Liver (tissue), 3 donors: ENCODE measurements at regions not wholly inside any gene's neighbourhood (a gene's known extent, or its start where the extent isn't known, plus 50 kb on each side); places are given as distances from the start of the nearest gene placed in this dataset.

Experiments used
- CTCF ChIP-seq: fragments of 150-350 bp; IDR thresholded peaks from 2 replicates; pipeline ENCODE4 v1.5.1; 2017; ENCODE audit warnings: improper control_type of control experiment, low read depth, low read length; ENCODE audit not compliant: missing input control
- EGR1 ChIP-seq, 2 donors: IDR thresholded peaks; 2 replicates each; pipeline ENCODE4 v1.6.1; 2016 to 2018; ENCODE audit warnings: antibody characterized with exemption in 2 of 2, low read depth in 2 of 2
- FOXA1 ChIP-seq: IDR thresholded peaks from 2 replicates; pipeline ENCODE4 v1.6.1; 2016; ENCODE audit warnings: antibody characterized with exemption
- RAD21 ChIP-seq, 2 donors: IDR thresholded peaks; 2 replicates each; pipeline ENCODE4 v1.6.1; 2016; ENCODE audit warnings: antibody characterized with exemption in 2 of 2, mild to moderate bottlenecking in 2 of 2
- REST ChIP-seq: IDR thresholded peaks from 2 replicates; pipeline ENCODE4 v1.6.1; 2016; ENCODE audit warnings: antibody characterized with exemption, mild to moderate bottlenecking
- SP1 ChIP-seq: IDR thresholded peaks from 2 replicates; pipeline ENCODE4 v1.6.1; 2018; ENCODE audit warnings: antibody characterized with exemption, mild to moderate bottlenecking
- TAF1 ChIP-seq: conservative IDR thresholded peaks from 2 replicates; pipeline ENCODE4 v1.6.1; 2016; ENCODE audit warnings: antibody characterized with exemption, mild to moderate bottlenecking
- YY1 ChIP-seq: IDR thresholded peaks from 2 replicates; pipeline ENCODE4 v1.6.1; 2016; ENCODE audit warnings: antibody characterized with exemption, mild to moderate bottlenecking
- donor health status: healthy.
- donor health status: healthy.

GRCh38 chr6:16018626-16019025 lies 110.3 kb upstream of the MYLIP start:
- TF ChIP-seq CTCF (no peak), REST (no peak), EGR1 (IDR thresholded peaks at IDR 0.05; ENCODE audit: low read depth in 2 of 2) (no peak), TAF1 (no peak), FOXA1 (no peak), YY1 (no peak), RAD21 (IDR thresholded peaks at IDR 0.05) (no peak), SP1 (no peak)
